ENCODE measurements at regions not wholly inside any gene's neighbourhood (a gene's known extent, or its start where the extent isn't known, plus 50 kb on each side); places are given as distances from the start of the nearest gene placed in this dataset.

- DNase-seq: no peak
Measured at GRCh38 chr12:28110329-28110728, 79.9 kb upstream of the CCDC91 start.

GRCh38 chr12:28114488-28114887 is 75.8 kb upstream of the CCDC91 start:
- no peak for DNase-seq

GRCh38 chr12:28121433-28121832 is 68.8 kb upstream of the CCDC91 start:
- no peak for DNase-seq

- no peak for DNase-seq
Measured at GRCh38 chr12:28121899-28122655, 68.2 kb upstream of the CCDC91 start.

- no peak for DNase-seq
Measured at GRCh38 chr12:28122756-28123155, 67.5 kb upstream of the CCDC91 start.

GRCh38 chr12:28127455-28127854 is 62.8 kb upstream of the CCDC91 start:
- DNase-seq: no peak

GRCh38 chr12:28129031-28129430 is 61.2 kb upstream of the CCDC91 start:
- no peak for DNase-seq

GRCh38 chr12:28130234-28130624 is 60.0 kb upstream of the CCDC91 start:
- DNase-seq: no peak

- no peak for DNase-seq
Measured at GRCh38 chr12:28130625-28131598, 59.3 kb upstream of the CCDC91 start.

- no peak for DNase-seq
Measured at GRCh38 chr12:28132398-28132797, 57.9 kb upstream of the CCDC91 start.

- DNase-seq: no peak
Measured at GRCh38 chr12:28135801-28136439, 54.3 kb upstream of the CCDC91 start.

GRCh38 chr12:28137414-28137813 is 52.8 kb upstream of the CCDC91 start:
- DNase-seq: no peak

- no peak for DNase-seq
Measured at GRCh38 chr12:28140404-28140803, 49.9 kb upstream of the CCDC91 start.

Data from CD4-positive, alpha-beta T cell treated with Interleukin-12 subunit alpha and Interleukin-12 subunit beta, for 1 hour (primary cell).